GM12865 (cell line): ENCODE measurements at regions not wholly inside any gene's neighbourhood (a gene's known extent, or its start where the extent isn't known, plus 50 kb on each side); places are given as distances from the start of the nearest gene placed in this dataset.

ENCODE experiments used
- DNase-seq: peaks from one replicate; pipeline ENCODE4 v3.0.0; 2010; ENCODE audit warnings: low read depth
- H3K4me3 ChIP-seq: 2 replicates; pipeline ENCODE4 v1.5.1; 2011; ENCODE audit warnings: mild to moderate bottlenecking, low read depth, low read length, control low read depth
- CTCF ChIP-seq: IDR thresholded peaks from 2 replicates; pipeline ENCODE4 v1.5.1; 2011; ENCODE audit warnings: low read length, control low read depth, low read depth, inconsistent platforms; ENCODE audit not compliant: insufficient read depth; ENCODE audit errors: missing control alignments

- TF ChIP-seq CTCF, result no peak
- no peak for DNase-seq
- no peak overlapping the region for H3K4me3 ChIP-seq
Measured at GRCh38 chr16:6976716-6977115, 355.9 kb upstream of the RBFOX1 start.

- no peak for TF ChIP-seq CTCF
Measured at GRCh38 chr16:6970171-6970857, 362.3 kb upstream of the RBFOX1 start.

GRCh38 chr16:6969594-6969993 is 363.1 kb upstream of the RBFOX1 start:
- TF ChIP-seq CTCF, result no peak
- no peak for DNase-seq
- H3K4me3 ChIP-seq, result no peak overlapping the region

More at GRCh38 chr16:6970171-6970857, 362.3 kb upstream of the RBFOX1 start:
- no peak overlapping the region for H3K4me3 ChIP-seq
- no peak for DNase-seq

- DNase-seq, result no peak
- TF ChIP-seq CTCF, result no peak
- H3K4me3 ChIP-seq, result no peak overlapping the region
Measured at GRCh38 chr16:6967796-6968320, 364.8 kb upstream of the RBFOX1 start.

GRCh38 chr16:6966925-6967324 is 365.7 kb upstream of the RBFOX1 start:
- TF ChIP-seq CTCF, result no peak
- H3K4me3 ChIP-seq, result no peak overlapping the region

GRCh38 chr16:6964679-6965078 is 368.0 kb upstream of the RBFOX1 start:
- no peak for DNase-seq
- no peak for TF ChIP-seq CTCF
- no peak overlapping the region for H3K4me3 ChIP-seq

More at GRCh38 chr16:6966925-6967324, 365.7 kb upstream of the RBFOX1 start:
- no peak for DNase-seq

GRCh38 chr16:6961704-6962103 is 370.9 kb upstream of the RBFOX1 start:
- TF ChIP-seq CTCF, result no peak
- no peak for DNase-seq
- no peak overlapping the region for H3K4me3 ChIP-seq
